ENCODE measurements at regions not wholly inside any gene's neighbourhood (a gene's known extent, or its start where the extent isn't known, plus 50 kb on each side); places are given as distances from the start of the nearest gene placed in this dataset.
"Not testable (repeated sequence)": the region's sequence is repeated elsewhere in the genome, so short reads cannot be mapped to it uniquely, and the experiment has no call there.

- TF ChIP-seq, protein P1, sequence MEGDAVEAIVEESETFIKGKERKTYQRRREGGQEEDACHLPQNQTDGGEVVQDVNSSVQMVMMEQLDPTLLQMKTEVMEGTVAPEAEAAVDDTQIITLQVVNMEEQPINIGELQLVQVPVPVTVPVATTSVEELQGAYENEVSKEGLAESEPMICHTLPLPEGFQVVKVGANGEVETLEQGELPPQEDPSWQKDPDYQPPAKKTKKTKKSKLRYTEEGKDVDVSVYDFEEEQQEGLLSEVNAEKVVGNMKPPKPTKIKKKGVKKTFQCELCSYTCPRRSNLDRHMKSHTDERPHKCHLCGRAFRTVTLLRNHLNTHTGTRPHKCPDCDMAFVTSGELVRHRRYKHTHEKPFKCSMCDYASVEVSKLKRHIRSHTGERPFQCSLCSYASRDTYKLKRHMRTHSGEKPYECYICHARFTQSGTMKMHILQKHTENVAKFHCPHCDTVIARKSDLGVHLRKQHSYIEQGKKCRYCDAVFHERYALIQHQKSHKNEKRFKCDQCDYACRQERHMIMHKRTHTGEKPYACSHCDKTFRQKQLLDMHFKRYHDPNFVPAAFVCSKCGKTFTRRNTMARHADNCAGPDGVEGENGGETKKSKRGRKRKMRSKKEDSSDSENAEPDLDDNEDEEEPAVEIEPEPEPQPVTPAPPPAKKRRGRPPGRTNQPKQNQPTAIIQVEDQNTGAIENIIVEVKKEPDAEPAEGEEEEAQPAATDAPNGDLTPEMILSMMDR (IDR thresholded peaks at IDR 0.05; ENCODE audit: low read depth, low read length), result no peak
Measured at GRCh38 chr18:78479443-78479842, 500.2 kb upstream of the SALL3 start.

GRCh38 chr18:78480262-78481054, 499.2 kb upstream of the SALL3 start:
- DNase-seq (ENCODE audit: extremely low read depth, low read depth), result no peak
- TF ChIP-seq, protein P1 (IDR thresholded peaks at IDR 0.05; ENCODE audit: low read depth, low read length), result no peak

More at GRCh38 chr18:78479443-78479842, 500.2 kb upstream of the SALL3 start:
- DNase-seq (ENCODE audit: extremely low read depth, low read depth), result no peak

- TF ChIP-seq, protein P1 (IDR thresholded peaks at IDR 0.05; ENCODE audit: low read depth, low read length), result no peak
Measured at GRCh38 chr18:78482378-78482777, 497.2 kb upstream of the SALL3 start.

DNA sequence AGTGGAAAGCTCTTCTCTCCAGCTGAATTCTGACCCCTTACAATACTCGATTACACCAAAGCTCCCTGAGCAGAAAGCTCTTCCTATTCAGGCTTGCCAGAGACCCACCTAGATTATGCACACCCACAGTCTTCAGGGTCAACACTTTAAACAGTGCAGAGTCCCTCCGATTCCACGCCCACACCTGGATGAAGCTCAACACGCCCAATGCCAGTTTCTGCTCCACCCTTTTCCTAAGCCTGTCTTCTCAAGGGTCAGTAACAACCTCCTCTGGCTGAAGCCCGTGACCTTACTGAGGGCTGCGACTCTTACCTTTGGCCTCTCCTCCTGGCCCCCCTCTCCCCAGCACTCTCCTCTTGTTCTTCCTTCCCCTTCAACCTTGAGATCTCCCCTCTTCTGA, 492.0 kb upstream of the SALL3 start:
- no peak for DNase-seq (ENCODE audit: extremely low read depth, low read depth)
- TF ChIP-seq, protein P1 (IDR thresholded peaks at IDR 0.05; ENCODE audit: low read depth, low read length), result no peak

More at GRCh38 chr18:78482378-78482777, 497.2 kb upstream of the SALL3 start:
- DNase-seq (ENCODE audit: extremely low read depth, low read depth), result no peak

DNA sequence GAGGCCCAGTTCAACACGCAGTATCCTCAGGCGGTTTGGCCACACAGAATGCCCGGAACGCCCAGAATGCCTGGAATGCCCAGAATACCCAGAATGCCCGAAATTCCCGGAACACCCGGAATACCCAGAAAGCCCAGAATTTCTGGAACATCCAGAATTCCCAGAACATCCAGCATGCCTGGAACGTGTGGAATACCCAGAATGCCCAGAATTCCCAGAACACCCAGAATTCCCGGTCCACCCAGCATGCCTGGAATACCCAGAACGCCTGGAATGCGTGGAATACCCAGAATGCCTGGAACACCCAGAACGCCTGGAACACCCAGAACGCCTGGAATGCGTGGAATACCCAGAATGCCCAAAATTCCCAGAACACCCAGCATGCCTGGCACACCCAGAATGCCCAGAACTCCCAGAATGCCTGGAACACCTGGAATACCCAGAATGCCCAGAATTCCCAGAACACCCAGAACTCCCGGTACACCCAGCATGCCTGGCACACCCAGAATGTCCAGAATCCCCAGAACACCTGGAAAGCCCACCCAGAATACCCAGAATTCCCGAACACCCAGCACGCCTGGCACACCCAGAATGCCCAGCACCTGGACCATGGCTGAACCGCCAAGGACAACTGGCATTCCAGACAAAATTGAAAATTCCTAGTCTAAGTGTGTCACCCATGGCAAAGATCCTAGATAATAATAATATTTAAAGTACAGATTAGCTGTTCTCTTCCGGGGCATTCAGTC, 487.4 kb upstream of the SALL3 start:
- TF ChIP-seq, protein P1 (IDR thresholded peaks at IDR 0.05; ENCODE audit: low read depth, low read length), result no peak
- DNase-seq (ENCODE audit: extremely low read depth, low read depth), result no peak

DNA sequence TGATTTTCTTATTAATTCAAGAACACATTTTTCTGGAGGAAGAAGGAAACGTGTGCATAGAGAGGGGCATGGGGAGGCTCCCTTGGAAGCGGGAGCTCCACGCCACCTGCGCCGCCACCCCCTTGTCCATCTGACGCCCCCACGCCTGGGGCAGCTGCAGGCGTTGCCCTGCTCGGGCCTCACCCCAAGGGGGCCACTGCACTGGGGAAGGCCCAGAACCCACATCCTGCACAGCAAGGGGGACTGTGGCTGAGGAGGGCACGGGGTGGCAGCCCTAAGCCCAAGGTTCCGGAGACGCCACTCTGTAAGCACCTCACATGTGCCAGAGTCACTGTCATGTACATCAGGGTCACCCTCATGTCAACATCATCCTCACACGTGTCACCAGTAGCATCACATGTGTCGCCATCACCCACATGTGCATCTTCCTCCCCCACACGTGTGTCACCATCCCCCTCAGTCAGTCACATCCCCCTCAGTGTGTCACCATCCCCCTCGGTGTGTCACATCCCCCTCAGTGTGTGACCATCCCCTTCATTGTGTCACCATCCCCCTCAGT, 486.7 kb upstream of the SALL3 start:
- no peak for DNase-seq (ENCODE audit: extremely low read depth, low read depth)
- TF ChIP-seq, protein P1 (IDR thresholded peaks at IDR 0.05; ENCODE audit: low read depth, low read length), result no peak

GRCh38 chr18:78493490-78493889, 486.1 kb upstream of the SALL3 start:
- DNase-seq (ENCODE audit: extremely low read depth, low read depth), result not testable (repeated sequence)

All from AG09319 (cell line).